Central memory CD8-positive, alpha-beta T cell (primary cell): ENCODE measurements at regions not wholly inside any gene's neighbourhood (a gene's known extent, or its start where the extent isn't known, plus 50 kb on each side); places are given as distances from the start of the nearest gene placed in this dataset.

Source experiments
- ATAC-seq: fragments of 150-1000 bp; cut with Tn5 transposase; replicated peaks from 2 replicates; pipeline ENCODE4 v1.10.0; 2022; ENCODE audit warnings: mild to moderate bottlenecking, moderate FRiP score, moderate number of reproducible peaks; ENCODE audit not compliant: poor library complexity, severe bottlenecking; ENCODE audit errors: extremely low read depth
- DNase-seq, 2 donors: peaks; one replicate each; pipeline ENCODE4 v3.0.0; 2021; ENCODE audit warnings: low spot score in 2 of 2
- H3K27ac Mint-ChIP-seq: one replicate; pipeline ENCODE4 v1.8.0; 2022; ENCODE audit warnings: low read depth, mild to moderate bottlenecking, moderate library complexity, mixed read lengths
- H3K27me3 Mint-ChIP-seq: one replicate; pipeline ENCODE4 v1.8.0; 2022; ENCODE audit warnings: mixed read lengths
- H3K36me3 Mint-ChIP-seq: one replicate; pipeline ENCODE4 v1.8.0; 2022; ENCODE audit warnings: mild to moderate bottlenecking, moderate library complexity, mixed read lengths; ENCODE audit not compliant: insufficient read depth
- H3K4me1 Mint-ChIP-seq: one replicate; pipeline ENCODE4 v1.8.0; 2022; ENCODE audit warnings: mixed read lengths
- H3K4me3 Mint-ChIP-seq: one replicate; pipeline ENCODE4 v1.8.0; 2022; ENCODE audit warnings: mild to moderate bottlenecking, moderate library complexity, mixed read lengths
- H3K9me3 Mint-ChIP-seq: one replicate; pipeline ENCODE4 v1.8.0; 2022; ENCODE audit warnings: mixed read lengths

DNA sequence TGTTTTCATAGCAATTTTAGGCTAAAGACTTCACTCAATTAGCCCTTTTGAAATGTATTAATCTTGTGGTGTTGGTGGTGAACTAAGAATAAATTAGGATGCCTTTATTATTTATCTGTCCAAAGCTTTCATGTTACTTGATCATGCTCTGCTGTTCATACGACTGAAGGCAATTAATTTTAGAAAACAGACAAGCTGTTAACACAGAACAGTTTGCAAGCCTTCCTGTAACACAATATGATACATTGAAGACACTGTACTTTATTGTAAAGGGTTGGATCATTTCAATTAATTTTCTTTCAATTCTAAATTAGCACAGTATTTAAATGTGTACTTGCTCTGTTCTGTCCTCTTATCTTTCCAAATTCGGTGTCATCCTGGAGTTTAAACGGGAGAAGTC lies 794.3 kb upstream of the MIR17HG start:
- ATAC-seq, result no peak

DNA sequence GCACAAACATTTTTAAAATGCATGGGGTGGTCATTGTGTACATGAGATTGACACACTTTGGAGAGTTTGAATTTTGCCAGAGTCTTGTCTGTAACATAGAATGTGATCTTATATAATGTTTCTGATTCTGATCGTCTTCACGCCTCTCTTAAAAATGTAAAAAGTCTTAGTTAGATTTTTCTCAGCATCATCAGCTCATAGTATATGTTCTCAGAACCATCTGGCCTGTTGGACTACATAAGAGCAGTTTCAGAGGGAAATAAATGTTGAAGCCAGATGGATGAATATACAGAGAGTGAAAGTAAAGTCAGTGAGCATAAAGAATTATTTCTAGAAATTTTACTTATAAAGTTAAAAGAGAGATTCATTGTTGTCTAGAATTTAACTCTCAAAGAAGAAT lies 789.9 kb upstream of the MIR17HG start:
- ATAC-seq (no peak), DNase-seq (no peak)
- Mint-ChIP-seq H3K4me1 (no peaks in the 10 kb centered on the region), H3K36me3 (no peaks in the 10 kb centered on the region), H3K4me3 (no peak overlapping the region), H3K27me3 (no peaks in the 10 kb centered on the region), H3K27ac (no peak overlapping the region), H3K9me3 (peaks cover 36% of the 10 kb centered on the region)

More for the DNA sequence above, 794.3 kb upstream of the MIR17HG start:
- Mint-ChIP-seq H3K27ac (no peak overlapping the region), H3K9me3 (peaks cover 23% of the 10 kb centered on the region), H3K27me3 (no peaks in the 10 kb centered on the region), H3K36me3 (no peaks in the 10 kb centered on the region), H3K4me1 (no peaks in the 10 kb centered on the region), H3K4me3 (no peak overlapping the region)
- DNase-seq, result no peak

DNA sequence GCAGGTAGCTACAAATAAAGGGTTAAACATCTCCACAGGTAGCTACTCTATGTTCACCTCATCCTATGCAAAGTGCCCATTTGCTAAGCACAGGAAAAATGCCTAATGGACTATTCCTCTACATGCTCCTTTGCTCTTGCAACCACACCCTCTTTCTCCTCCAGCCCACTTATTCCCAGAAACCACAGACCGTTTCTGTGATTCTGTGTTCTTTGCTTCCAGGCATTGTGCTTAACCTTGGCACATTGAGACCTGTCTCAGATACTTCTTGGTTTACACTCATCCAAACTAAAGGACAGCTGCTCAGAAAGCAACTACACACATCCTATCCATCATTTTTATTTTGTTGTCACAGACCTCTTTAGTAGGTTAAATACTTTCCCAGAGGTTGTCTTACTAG lies 785.0 kb upstream of the MIR17HG start:
- Mint-ChIP-seq H3K4me3 (no peak overlapping the region), H3K4me1 (no peaks in the 10 kb centered on the region), H3K27me3 (no peaks in the 10 kb centered on the region), H3K36me3 (no peaks in the 10 kb centered on the region), H3K9me3 (peaks cover 43% of the 10 kb centered on the region), H3K27ac (no peak overlapping the region)
- DNase-seq (no peak), ATAC-seq (no peak)

- H3K4me1 Mint-ChIP-seq, result no peaks in the 10 kb centered on the region
- H3K4me3 Mint-ChIP-seq, result no peak overlapping the region
- no peak for DNase-seq
- no peak for ATAC-seq
- H3K27ac Mint-ChIP-seq, result no peak overlapping the region
- no peaks in the 10 kb centered on the region for H3K36me3 Mint-ChIP-seq
- H3K27me3 Mint-ChIP-seq, result no peaks in the 10 kb centered on the region
- peaks cover 33% of the 10 kb centered on the region for H3K9me3 Mint-ChIP-seq
Observed at GRCh38 chr13:90564096-90564495, 783.4 kb upstream of the MIR17HG start.

GRCh38 chr13:90564566-90564965 lies 782.9 kb upstream of the MIR17HG start:
- Mint-ChIP-seq H3K4me3 (no peak overlapping the region), H3K27me3 (no peaks in the 10 kb centered on the region), H3K27ac (no peak overlapping the region), H3K9me3 (peaks cover 29% of the 10 kb centered on the region), H3K4me1 (no peaks in the 10 kb centered on the region), H3K36me3 (no peaks in the 10 kb centered on the region)
- DNase-seq (no peak), ATAC-seq (no peak)

DNA sequence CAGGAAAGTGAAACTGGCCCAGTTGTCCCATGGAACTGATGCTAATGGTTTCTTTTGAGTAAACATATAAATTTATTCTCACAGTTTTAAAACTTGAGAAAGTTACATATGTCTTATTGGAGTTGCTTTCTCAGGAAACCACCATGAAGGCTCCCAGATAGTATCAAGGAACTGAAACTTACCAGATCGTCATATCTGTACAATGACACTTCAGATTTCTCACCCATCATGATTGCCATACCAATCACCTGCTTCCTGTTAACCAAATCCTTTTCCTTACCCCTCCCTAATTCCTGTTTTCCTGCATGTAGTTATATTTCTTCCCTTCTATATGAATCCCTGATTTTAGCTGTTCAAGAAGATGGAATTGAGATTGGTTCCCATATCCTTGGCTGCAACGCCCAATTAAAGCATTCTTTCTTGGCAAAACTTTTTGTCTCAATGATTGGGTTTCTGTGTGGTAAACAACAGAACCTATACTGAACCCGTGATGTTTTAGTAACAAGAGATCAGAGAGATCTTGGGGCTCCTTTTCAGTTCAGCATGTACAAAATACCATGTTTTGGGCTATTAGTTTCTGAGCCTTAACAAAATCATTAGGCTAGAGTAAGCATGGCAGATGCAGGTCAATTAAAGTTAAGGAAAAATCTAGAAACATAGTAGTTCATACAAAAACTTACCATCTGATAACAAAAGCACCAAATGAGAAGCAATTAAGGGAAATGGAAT lies 781.3 kb upstream of the MIR17HG start:
- no peak for DNase-seq
- Mint-ChIP-seq H3K27me3 (no peaks in the 10 kb centered on the region), H3K36me3 (no peaks in the 10 kb centered on the region), H3K4me3 (no peak overlapping the region), H3K9me3 (peaks cover 20% of the 10 kb centered on the region), H3K27ac (no peak overlapping the region), H3K4me1 (no peaks in the 10 kb centered on the region)
- no peak for ATAC-seq

- peaks cover 18% of the 10 kb centered on the region for H3K9me3 Mint-ChIP-seq
- H3K4me3 Mint-ChIP-seq, result no peak overlapping the region
- H3K4me1 Mint-ChIP-seq, result no peaks in the 10 kb centered on the region
- no peaks in the 10 kb centered on the region for H3K27me3 Mint-ChIP-seq
- ATAC-seq (no peak), DNase-seq (no peak)
- H3K36me3 Mint-ChIP-seq, result no peaks in the 10 kb centered on the region
- no peak overlapping the region for H3K27ac Mint-ChIP-seq
Observed at GRCh38 chr13:90568165-90568564, 779.3 kb upstream of the MIR17HG start.

GRCh38 chr13:90576067-90576466 lies 771.4 kb upstream of the MIR17HG start:
- H3K27me3 Mint-ChIP-seq, result no peaks in the 10 kb centered on the region
- DNase-seq (no peak), ATAC-seq (no peak)
- H3K4me3 Mint-ChIP-seq, result no peak overlapping the region
- H3K36me3 Mint-ChIP-seq, result peaks cover 1% of the 10 kb centered on the region
- peaks cover 23% of the 10 kb centered on the region for H3K9me3 Mint-ChIP-seq
- no peaks in the 10 kb centered on the region for H3K4me1 Mint-ChIP-seq
- H3K27ac Mint-ChIP-seq, result no peak overlapping the region

DNA sequence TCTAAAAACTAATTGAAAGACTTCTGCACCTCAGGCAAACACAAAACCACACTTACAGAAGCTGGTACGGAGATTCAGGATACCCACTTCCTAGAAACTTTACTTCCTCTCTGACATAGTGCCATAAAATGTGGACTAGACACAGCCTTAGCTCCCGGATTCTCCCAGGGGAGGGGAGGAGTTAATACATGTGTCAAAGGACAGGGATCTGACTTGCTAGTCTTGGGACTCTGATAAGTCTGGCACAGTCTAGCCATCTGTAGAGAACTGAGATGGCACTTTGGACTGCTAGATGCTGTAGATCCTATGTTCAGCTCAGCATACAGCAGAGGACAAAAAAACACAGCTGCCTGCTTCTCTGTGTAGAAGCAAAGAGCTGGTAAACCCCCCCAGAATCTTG lies 769.8 kb upstream of the MIR17HG start:
- ATAC-seq (no peak), DNase-seq (no peak)
- peaks cover 17% of the 10 kb centered on the region for H3K9me3 Mint-ChIP-seq
- H3K36me3 Mint-ChIP-seq, result peaks cover 1% of the 10 kb centered on the region
- H3K4me1 Mint-ChIP-seq, result no peaks in the 10 kb centered on the region
- no peak overlapping the region for H3K27ac Mint-ChIP-seq
- no peak overlapping the region for H3K4me3 Mint-ChIP-seq
- no peaks in the 10 kb centered on the region for H3K27me3 Mint-ChIP-seq

DNA sequence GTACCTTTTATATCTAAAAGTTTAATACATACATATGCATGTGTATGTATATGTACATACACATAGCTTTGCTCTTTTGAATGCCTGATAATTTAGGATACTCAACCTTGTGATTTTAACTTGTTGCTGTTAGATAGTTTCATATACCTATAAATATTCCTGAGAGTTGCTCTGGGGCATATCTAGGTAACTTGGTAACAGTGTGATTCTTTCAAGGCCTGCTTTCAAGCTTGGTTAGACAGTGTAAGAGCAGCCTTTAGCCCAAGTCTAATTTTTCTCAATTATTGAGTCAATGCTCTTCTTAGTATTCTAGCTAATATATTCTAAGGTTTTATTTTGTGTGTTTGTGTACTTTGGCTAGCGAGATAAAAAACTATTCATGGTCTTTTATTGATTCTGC lies 762.1 kb upstream of the MIR17HG start:
- Mint-ChIP-seq H3K36me3 (peaks cover 1% of the 10 kb centered on the region), H3K27ac (no peak overlapping the region), H3K27me3 (no peaks in the 10 kb centered on the region), H3K9me3 (peaks cover 22% of the 10 kb centered on the region), H3K4me1 (no peaks in the 10 kb centered on the region), H3K4me3 (no peak overlapping the region)
- DNase-seq (no peak), ATAC-seq (no peak)

GRCh38 chr13:90591260-90591926 lies 756.1 kb upstream of the MIR17HG start:
- H3K4me3 Mint-ChIP-seq, result no peak overlapping the region
- H3K27me3 Mint-ChIP-seq, result no peaks in the 10 kb centered on the region
- DNase-seq, result no peak
- H3K27ac Mint-ChIP-seq, result no peak overlapping the region
- no peaks in the 10 kb centered on the region for H3K36me3 Mint-ChIP-seq
- H3K9me3 Mint-ChIP-seq, result peaks cover 19% of the 10 kb centered on the region
- H3K4me1 Mint-ChIP-seq, result no peaks in the 10 kb centered on the region
- no peak for ATAC-seq

GRCh38 chr13:90591927-90592268 lies 755.6 kb upstream of the MIR17HG start:
- no peak for ATAC-seq
- H3K27ac Mint-ChIP-seq, result no peak overlapping the region

GRCh38 chr13:90592943-90593342 lies 754.5 kb upstream of the MIR17HG start:
- H3K4me1 Mint-ChIP-seq, result no peaks in the 10 kb centered on the region
- no peaks in the 10 kb centered on the region for H3K27me3 Mint-ChIP-seq
- H3K27ac Mint-ChIP-seq, result no peak overlapping the region
- ATAC-seq, result no peak
- H3K36me3 Mint-ChIP-seq, result no peaks in the 10 kb centered on the region
- peaks cover 13% of the 10 kb centered on the region for H3K9me3 Mint-ChIP-seq
- H3K4me3 Mint-ChIP-seq, result no peak overlapping the region
- no peak for DNase-seq

More at GRCh38 chr13:90591927-90592268, 755.6 kb upstream of the MIR17HG start:
- Mint-ChIP-seq H3K36me3 (no peaks in the 10 kb centered on the region), H3K27me3 (no peaks in the 10 kb centered on the region), H3K4me1 (no peaks in the 10 kb centered on the region), H3K9me3 (peaks cover 19% of the 10 kb centered on the region), H3K4me3 (no peak overlapping the region)
- no peak for DNase-seq
